Ammon's horn (tissue), 1 donor: ENCODE measurements at regions not wholly inside any gene's neighbourhood (a gene's known extent, or its start where the extent isn't known, plus 50 kb on each side); places are given as distances from the start of the nearest gene placed in this dataset.
"Not testable (repeated sequence)": the region's sequence is repeated elsewhere in the genome, so short reads cannot be mapped to it uniquely, and the experiment has no call there.

Source experiments
- DNase-seq: peaks from one replicate; pipeline ENCODE4 v3.0.0-alpha.2; 2016; ENCODE audit warnings: low spot score

DNA sequence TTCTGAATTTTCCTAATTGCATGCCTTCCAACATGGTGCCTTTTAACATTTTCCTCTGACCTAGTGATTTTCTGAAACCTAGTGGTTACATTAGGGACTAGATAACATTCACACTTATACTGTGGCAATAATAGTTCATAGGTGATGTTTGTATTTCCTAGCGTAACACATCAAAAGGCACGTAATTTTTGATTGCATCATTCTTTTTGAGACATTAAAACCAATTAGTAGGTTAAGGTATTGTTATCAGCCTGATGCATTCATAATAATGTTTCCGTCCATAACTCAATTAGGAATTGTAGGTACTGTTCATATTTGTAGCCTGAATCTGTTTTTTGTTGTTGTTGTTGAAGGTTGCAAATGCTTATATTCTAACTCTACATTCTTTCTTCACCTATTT is 192.4 kb downstream of the ANXA1 start:
- no peak for DNase-seq

DNA sequence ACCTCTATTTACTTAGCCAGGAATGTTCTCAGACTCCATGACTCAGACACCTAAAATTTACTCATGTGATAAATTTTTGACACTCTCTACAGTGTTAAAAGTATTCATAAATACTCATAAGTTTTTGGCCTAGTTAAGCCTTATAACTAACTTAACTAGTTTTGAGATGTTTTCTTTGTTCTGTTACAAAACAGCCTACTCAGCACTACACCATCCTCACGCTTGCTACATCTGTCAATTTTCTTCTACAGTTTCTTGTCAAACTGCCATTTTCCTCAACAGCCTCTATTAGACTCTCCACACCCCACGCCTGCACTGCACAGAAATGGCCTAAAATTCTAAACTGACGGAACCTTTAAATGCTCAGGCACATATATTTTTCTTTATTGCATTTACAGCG is 195.5 kb downstream of the ANXA1 start:
- no peak for DNase-seq

DNA sequence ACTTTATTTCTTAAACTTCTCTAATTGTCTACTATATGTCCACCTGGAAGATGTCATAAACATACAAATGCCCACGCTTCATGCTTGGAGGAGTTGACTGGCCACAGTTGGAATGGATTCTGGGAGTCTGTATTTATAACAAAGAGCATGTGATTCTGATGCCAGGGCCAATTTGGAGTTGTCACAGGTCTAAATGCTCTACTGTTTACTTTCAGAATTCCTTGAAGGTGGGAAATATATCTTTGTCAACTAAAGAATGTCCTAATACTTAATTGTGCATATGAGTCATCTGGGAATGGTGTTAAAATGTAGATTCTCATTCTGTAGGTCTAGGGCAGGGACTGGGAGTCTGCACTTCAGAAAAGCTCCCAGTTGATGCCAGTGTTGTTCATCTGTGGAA is 196.1 kb downstream of the ANXA1 start:
- no peak for DNase-seq

DNA sequence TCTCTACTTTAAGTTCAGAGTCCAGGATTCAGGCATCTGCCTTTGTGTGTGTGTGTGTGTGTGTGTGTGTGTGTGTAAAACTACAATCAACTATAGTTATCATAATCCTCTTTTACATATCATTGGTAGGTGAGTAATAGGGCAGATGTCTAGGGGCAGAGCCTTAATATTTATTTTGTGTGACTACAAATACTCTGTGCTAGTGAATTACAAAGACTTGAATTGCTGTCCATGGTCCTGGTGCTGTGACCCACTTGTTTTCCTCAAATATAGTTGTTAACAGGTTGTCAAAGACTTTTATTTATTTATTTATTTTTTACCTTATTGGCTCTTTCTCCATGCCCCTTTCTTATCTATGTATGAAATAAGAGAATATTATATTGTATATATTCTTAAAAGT is 196.8 kb downstream of the ANXA1 start:
- no peak for DNase-seq

DNA sequence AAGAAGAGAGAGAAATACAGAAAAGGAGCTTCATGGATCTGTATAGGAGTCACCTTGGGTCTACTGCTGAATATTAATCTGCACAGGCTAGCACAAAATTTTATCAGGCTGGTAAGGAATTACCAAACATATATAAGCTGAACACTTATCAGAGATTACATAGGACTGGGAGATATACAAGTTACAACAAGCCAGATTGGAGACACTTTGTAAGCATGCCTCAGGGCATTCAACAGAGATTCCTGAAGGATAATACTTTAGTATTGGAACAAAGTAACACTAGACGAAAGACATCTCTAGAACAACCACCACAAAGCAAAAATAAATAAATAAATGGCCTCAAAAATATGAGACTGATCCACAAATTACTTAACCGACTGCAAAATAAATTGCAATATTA is 197.8 kb downstream of the ANXA1 start:
- no peak for DNase-seq

DNA sequence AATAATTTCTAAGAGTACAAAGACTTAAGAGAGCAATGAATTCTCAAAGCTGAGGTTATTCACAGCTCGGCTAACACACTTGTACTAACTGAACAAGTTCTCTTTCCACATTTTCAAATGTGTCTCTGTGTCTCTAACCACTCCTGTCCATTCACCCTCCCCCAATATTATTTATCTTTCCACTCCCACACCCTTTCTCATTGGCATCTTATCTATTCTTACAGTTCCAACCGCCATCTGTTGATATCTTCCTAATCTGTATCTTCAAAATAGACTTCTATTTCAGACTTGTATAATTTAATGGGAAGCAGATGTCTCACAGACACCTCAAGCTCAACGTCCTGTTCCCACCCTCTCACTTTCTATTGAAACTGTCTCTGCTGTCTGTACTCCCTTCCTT is 205.9 kb downstream of the ANXA1 start:
- DNase-seq, result no peak

DNA sequence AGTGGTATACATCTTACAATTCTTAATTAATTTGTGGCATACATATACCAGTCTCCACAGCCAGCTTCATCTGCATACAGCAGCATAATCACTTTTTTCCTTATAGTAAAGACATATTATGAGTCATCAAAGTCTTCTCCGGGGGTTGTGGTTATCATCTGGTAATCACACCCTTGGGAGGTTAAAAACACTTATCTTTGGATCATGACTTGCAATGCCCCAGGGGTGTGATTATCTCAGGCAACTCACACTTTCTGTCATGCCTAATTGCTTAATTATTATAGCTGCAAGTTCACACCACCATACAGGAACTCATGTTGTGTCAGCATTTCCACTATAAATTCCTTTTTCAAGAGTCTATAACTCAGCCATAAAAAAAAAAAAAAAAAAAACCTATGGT is 218.4 kb downstream of the ANXA1 start:
- DNase-seq, result no peak

DNA sequence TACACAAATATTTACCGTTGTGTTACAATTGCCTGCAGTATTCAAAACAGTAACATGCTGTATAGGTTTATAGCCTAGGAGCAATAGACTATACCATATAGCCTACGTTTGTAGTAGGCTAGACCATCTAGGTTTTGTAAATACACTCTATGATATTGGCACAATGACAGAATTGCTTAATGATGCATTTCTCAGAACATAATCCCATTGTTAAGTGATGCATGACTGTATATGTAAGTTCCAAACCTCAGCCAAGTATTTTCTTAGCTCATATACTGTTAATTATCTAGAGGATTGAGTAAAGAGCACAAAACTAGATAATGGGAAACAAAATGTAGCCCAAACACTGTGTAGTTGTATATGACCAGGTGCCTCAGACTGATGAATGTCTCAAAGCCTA is 220.1 kb downstream of the ANXA1 start:
- DNase-seq, result no peak

DNA sequence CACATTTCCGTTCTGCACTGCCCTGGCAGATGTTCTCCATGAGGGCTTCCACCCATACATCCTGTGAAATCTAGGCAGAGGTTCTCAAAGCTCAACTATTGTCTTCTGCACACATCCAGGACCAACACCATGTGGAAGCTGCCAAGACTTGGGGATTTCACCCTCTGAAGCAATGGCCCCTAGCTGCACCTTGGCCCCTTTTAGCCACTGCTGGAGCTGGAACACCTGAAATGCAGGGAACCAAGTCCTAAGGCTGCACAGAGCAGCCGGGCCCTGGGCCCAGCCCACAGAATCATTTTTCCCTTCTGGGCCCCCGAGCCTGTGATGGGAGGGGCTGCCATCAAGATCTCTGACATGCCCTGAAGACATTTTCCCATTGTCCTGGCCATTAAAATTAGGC is 228.7 kb downstream of the ANXA1 start:
- no peak for DNase-seq

DNA sequence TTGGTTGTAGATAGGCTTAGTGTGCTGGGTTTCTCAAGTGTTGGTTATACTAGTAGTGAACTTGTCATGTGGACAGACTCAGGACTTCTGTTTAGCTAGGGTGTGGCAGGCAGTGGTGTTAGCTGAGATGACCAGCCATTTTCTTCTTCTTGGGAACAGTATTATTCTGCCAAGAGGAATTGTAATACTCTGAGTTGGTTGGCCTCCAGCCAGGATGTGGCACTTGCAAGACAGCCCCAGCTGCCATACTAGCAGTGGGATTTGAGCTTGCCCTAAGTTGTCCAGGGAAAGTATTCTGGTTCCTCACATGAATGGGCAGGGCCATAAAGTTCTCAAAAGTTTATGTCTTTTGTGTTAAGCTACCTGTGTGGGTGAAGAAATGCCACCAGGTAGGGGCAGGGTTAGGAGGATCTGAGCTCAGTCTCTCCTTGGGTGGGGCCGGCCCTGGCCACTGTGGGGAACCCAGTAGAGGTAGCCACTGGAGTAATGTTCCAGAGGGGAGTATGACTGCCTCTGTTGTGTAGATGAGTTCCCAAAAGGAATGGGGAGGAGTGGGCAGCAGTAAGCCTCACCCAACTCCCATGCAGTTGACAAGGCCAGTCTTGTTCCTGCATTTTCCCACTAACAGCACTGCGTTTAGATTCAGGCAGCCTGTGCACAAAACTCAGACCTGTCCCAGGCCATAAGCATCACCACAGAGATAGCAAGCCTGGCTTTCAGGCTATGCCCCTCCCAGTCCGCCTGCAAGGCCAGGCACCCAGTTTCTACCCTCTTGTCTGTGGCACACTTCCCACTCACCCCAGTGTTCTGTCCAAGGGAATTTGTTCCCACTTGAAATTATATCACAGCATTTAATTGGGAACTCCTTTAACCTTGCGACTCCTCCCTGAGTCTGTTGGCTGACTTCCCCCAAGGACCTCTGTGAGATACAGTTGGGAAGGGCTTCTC is 250.7 kb downstream of the ANXA1 start:
- DNase-seq, result no peak

DNA sequence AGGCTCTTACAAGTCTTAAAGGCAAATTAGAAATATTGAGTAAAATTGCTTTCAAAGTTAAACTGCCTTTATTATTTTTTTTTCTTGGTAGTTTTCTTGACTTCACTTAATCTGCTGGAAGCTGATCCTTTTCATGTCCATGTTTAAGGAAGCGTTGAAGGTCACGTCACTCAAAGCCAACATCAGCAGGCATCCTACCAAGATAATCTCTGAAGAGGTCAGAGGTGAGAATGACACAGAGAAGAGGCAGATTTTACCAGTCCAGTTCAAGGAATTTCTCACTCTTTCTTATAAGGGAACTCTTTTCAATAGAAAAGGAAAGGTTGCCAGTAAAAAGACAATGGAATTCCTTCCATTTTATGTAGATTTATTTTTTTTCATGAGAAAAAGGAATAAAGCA is 259.8 kb downstream of the ANXA1 start:
- no peak for DNase-seq

DNA sequence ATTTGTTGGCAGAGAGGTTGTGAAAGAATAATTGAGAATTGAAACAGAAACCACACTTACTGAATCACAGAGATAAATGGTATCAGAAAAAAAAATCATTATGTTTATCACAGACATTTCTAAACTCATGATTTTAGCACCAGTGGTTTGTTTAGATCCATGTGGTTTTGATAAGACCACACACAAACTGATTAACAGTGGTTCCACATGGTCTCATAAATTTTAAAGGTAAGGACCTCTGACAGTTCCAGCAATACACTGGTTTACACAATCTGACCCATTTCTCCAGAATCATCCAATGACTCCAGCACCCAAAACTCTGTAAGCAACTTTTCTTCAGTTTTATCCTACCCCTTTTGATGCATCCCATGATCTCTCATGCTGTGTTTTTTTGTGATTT is 261.2 kb downstream of the ANXA1 start:
- DNase-seq, result no peak

DNA sequence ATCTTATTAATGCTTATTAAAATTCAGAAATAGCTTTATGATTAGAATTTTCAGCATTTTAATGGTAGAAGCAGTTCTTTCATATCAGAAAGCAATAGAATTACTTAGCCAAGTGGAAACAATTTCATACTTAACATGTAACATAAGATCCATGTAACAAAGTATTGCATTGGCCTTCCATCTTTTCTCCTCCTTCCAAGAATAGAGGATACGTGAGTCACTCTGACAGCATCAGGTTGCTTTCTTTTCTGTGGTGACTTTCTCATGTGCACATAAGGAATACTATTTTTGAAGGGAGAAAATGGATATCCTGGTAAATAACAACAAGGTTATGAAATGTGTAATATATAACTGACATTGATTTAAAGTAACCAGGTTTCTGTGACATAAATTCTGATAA is 272.2 kb downstream of the ANXA1 start:
- no peak for DNase-seq

DNA sequence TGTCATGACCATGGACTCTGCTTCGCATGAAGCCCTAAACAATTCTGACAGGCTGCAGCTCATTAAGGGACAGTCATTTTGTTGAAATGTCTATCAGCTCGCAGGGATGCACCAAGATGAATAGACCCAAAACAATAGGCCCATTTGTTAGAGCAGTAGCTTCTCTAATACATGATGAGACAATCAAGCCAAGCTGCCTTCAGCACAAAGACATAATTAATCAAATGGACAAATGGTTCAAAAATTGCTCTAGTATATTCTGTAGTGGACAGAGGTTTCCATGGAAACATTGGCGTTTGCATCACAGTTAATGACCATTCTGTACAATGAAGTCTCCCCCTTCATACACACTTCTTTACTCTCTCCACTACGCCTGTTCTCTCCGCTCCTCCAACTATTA is 274.6 kb downstream of the ANXA1 start:
- DNase-seq, result peak; percentile 50

DNA sequence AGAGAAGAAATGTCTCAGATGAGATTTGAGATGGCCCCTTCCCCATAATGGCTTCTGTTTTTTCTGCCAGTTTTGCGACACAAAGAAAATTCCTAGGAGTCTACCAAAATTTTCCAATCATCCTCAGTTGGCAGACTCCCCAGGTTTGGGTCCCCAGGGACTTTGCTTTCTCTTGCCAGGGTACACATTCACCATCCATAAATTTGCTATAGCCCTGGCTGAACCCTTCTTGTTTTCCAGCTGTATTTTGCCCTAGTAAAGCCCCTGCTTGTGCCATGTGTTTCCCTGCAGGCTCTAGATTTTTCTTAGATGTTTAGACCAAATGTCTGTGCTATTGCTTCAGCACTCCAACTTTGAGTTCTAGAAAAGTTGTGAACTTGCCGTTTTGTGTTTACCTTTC is 283.2 kb downstream of the ANXA1 start:
- no peak for DNase-seq

DNA sequence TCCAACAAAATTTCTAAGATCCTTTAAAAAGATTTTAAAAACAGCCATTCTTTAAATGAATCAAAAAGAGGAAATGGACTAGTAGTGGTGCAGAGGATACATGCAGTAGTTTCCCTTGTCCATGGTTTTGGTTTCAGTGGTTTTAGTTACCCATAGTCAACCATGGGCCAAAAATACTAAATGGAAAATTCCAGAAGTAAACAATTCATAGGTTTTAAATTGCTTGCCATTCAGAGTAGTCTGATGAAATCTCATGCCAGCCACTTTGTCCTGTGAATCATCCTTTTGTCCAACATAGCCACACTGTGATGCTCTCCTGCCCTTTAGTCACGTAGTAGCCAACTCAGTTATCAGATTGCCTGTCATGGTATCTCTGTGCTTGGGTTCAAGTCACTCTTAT is 286.1 kb downstream of the ANXA1 start:
- DNase-seq, result no peak

DNA sequence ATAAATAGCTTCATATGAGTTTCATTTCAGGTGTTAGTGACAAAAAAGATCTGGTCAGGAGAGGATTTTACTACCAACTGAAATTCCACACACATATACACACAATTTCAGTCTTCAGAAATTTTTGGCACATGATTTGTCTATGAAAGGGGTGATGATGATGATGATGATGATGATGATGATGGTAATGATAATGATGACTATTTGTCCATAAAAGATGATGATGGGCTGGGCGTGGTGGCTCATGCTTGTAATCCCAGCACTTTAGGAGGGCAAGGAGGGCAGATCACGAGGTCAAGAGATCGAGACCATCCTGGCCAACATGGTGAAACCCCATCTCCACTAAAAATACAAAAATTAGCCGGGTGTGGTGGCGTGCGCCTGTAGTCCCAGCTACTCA is 288.2 kb downstream of the ANXA1 start:
- not testable (repeated sequence) for DNase-seq

DNA sequence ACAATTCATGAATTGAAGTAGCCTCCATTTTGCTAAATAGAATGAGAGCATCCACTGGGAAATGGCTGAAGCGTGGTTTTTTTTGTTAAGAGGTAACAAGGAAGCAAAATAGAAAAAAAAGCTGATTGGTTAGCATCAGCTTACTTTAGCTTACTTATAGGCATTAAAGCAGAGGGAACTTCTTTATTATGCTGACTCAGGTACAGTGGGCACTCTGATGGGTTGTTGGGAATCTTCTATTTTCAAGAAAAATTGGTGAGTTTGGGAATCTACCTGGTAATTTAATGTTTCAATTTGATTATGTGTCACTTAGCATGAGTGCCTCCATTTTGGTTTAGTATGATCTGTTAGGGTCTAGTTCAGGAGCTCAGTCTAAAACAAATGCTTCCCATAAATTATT is 289.6 kb downstream of the ANXA1 start:
- no peak for DNase-seq

DNA sequence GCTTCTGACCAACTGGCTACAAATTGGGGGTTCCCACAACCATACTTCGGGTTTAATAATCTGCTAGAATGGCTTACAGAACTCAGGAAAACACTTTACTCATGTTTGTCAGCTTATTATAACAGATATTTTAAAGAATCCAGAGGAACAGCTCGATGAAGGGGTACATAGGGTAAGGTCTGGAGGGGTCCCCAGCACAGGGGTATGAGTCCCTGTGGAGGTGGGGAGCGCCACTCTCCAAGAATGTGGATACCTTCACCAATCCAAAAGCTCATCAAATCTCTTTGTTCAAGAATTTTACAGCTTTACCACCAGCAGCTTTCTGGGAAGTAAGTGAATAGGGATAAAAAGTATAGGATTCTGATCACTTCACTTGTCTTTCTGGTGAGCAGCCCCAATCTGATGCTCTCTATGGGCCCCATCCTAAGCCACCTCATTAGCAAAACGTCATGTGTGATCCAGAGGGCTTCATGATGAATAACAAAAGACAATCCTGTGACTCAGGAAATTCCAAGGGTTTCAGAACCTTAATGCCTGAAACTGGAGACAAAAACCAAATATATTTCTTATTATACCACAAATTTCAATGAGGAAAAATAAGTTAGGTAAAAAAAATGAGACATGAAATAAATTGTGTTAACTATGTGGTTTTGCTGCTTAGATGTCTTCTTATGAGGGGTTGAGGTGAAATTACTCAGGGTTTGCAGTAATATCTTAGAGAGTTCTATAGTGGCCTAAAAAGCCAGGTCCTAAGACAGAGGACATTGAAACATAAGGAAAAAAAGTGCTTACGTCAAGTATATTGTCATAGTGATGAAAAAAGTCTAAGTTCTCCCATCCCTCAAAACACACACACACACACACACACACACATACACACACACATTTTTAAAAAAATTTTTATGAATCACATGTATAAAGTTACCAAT is 290.5 kb downstream of the ANXA1 start:
- no peak for DNase-seq

DNA sequence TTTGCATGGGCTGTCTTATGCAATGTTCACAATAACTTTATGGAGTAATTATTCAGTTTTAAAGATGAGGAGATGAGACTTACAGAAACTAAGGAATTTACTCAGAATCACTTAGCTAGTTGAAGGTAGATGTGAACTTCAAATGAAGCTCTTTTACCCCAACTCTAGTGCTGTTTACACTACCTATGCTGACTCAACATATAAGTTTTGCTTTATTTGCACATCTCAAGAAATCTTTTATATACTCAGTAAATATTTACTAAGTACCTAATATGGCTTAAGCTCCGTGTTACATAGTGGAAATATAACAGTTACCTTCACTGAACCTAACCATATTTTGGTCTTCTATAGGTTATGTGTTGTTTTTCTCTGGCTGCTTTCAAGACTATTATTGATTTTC is 293.2 kb downstream of the ANXA1 start:
- no peak for DNase-seq

DNA sequence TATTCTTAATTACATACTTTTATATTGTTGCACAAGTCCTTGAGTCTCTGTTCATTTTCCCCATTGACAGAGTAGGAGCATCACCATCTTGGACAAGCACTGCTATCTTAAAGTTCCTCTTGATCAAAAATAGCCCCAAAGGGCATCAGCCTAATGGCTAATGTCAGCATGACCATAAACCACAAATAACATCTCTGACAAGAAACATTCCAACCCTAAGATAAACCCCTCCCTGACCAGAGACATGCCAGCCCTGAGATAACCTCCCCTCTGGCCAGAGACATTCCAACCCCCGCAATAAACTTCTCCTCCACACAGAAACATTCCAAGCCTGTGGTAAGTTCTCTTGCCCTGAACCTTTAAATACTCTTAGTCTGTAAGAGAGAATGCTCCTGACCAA is 293.7 kb downstream of the ANXA1 start:
- DNase-seq, result not testable (repeated sequence)

DNA sequence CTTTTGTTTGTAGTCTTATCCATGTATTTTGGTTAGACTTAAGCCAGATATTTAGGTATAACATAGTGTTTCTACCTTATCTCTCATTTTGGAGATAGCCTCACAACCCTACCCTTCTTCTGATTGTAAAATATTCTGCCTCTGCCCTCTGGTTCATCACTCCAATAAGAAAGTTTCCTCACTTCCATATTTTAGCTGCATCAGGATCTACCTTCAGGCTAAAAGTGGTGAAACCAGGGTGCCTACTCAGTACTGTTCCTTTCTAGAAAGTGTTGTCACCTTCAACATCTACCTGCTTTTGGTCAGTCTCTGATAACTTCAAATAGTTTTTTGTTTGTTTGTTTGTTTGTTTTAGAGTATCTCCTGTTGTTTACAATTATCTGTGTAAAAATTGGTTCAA is 294.6 kb downstream of the ANXA1 start:
- no peak for DNase-seq

DNA sequence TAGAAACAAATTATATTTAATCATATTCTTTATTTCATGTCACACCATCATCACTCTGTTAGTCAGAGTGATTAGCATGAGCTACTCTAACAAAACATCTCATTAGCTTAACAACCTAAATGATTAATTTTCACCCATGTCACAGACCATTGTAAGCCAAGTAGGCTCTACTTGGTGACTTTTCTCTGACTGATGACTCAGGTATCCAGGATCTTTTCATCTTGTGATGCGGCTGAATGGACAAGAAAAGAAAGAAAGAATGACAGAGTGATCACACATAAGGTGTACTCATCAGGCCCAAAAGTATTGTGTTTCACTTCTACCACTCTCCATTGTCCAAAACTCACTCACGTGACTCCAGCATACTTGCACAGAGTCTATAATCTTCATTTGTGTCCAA is 299.3 kb downstream of the ANXA1 start:
- no peak for DNase-seq
